GM18867 (cell line): ENCODE measurements at regions not wholly inside any gene's neighbourhood (a gene's known extent, or its start where the extent isn't known, plus 50 kb on each side); places are given as distances from the start of the nearest gene placed in this dataset.
"Not testable (repeated sequence)": the region's sequence is repeated elsewhere in the genome, so short reads cannot be mapped to it uniquely, and the experiment has no call there.

ENCODE experiments used
- ATAC-seq: cut with Tn5 transposase; IDR thresholded peaks from one replicate; pipeline ENCODE4 v1.9.1; 2021; ENCODE audit warnings: mild to moderate bottlenecking, moderate library complexity; ENCODE audit not compliant: unreplicated experiment

GRCh38 chr14:105853907-105854599, 327.7 kb downstream of the TMEM121 start:
- ATAC-seq = no peak

- ATAC-seq = no peak
These were observed 328.3 kb downstream of the TMEM121 start for GRCh38 chr14:105854600-105855245.

- ATAC-seq = no peak
These were observed 329.0 kb downstream of the TMEM121 start for GRCh38 chr14:105855246-105855892.

DNA sequence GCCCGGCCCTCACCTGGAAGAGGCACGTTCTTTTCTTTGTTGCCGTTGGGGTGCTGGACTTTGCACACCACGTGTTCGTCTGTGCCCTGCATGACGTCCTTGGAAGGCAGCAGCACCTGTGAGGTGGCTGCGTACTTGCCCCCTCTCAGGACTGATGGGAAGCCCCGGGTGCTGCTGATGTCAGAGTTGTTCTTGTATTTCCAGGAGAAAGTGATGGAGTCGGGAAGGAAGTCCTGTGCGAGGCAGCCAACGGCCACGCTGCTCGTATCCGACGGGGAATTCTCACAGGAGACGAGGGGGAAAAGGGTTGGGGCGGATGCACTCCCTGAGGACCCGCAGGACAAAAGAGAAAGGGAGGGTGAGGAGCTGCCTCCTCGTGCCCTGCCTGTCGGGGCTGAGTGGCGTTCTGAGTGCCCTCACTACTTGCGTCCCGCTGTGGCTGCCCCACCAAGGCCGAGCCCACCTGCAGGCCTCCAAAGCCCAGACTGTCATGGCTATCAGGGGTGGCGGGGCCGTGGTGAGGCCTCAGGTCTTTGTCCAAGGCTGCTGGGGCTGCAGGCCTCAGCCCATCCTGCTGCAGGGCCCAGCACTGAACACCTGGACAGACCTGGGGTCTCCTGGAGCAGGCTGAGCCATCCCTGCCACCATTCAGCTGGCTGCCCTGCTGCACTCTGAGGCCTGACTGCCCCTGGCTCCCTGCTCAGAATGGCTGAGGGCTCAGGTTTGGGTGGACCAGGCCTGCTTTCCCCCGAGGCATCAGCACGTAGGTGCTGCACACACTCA, 329.7 kb downstream of the TMEM121 start:
- no peak for ATAC-seq

- no peak for ATAC-seq
These were observed 330.4 kb downstream of the TMEM121 start for GRCh38 chr14:105856676-105857219.

DNA sequence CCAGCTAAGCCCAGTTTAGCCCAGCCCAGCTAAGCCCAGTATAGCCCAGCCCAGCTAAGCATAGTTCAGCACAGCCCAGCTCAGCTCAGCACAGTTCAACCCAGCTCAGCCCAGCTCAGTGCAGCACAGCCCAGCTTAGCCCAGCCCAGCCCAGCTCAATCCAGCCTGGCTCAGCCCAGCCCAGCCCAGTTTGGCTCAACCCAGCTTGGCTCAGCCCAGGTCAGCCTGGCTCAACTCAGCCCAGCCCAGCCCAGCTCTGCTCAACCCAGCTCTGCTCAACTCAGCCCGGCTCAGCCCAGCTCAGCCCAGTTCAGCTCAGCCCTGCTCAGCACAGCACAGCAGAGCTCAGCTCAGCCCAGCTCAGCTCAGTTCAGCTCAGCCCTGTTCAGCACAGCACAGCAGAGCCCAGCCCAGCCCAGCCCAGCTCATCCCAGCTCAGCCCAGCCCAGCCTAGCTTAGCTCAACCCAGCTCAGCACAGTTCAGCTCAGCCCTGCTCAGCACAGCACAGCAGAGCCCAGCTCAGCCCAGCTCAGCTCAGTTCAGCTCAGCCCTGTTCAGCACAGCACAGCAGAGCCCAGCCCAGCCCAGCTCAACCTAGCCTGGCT, 330.9 kb downstream of the TMEM121 start:
- no peak for ATAC-seq

- no peak for ATAC-seq
These were observed 331.7 kb downstream of the TMEM121 start for GRCh38 chr14:105857826-105858675.

DNA sequence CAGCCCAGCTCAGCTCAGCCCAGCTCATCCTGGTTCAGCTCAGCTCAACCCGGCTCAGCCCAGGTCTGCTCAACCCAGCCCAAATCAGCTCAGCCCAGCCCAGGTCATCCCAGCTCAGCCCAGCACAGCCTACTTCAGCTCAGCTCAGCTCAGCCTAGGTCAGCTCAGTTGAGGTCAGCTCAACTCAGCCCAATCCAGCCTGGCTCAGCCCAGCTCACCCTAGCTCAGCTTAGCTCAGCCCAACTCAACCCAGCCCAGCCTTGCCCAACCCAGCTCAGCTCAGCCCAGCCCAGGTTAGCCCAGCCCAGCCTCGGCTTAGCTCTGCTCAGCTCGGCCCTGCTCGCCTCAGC, 332.3 kb downstream of the TMEM121 start:
- ATAC-seq = no peak

DNA sequence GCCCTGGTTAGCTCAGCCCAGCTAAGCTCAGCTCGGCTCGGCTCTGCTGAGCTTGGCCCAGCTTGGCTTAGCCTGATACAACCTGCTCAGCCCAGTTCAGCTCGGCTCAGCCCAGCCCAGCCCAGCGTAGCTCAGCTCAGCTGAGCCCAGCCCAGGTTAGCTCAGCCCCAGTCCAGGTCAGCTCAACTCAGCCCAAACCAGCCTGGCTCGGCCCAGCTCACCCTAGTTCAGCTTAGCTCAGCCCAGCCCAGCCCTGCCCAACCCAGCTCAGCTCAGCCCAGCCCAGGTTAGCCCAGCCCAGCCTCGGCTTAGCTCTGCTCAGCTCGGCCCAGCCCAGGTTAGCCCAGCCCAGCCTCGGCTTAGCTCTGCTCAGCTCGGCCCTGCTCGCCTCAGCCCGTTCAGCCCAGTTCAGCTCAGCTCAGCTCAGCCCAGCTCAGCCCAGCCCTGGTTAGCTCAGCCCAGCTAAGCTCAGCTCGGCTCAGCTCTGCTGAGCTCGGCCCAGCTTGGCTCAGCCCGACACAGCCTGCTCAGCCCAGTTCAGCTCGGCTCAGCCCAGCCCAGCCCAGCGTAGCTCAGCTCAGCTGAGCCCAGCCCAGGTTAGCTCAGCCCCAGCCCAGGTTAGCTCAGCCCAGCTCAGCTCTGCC, 332.8 kb downstream of the TMEM121 start:
- not testable (repeated sequence) for ATAC-seq

DNA sequence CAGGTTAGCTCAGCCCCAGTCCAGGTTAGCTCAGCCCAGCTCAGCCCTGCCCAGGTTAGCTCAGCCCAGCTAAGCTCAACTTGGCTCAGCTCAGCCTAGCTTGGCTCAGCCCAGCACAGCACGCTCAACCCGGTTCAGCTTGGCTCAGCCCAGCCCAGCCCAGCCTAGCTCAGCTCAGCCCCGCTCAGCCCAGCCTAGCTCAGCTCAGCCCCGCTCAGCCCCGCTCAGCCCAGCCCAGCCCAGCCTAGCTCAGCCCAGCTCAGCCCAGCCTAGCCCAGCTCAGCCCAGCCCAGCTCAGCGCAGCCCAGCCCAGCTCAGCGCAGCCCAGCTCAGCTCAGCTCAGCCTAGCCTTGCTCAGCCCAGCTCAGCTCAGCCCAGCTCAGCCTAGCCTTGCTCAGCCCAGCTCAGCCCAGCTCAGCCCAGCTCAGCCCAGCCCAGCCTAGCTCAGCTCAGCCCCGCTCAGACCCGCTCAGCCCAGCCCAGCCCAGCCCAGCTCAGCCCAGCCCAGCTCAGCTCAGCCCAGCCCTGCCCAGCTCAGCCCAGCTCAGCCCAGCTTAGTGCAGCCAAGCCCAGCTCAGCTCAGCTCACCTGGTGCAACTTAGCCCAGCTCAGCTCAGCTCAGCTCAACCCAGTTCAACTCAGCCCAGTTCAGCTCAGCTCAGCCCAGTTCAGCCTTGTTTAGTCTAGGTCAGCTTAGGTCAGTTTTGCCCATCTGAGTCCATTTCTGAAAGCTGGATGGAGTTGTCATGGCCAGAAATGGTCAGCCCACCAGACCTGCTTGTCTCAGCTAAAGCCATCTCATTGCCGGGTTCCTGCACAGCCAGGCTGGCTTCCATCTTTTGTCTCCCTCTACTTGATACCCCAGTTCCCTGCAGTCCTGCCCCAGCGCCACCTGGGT, 333.6 kb downstream of the TMEM121 start:
- ATAC-seq = no peak

- ATAC-seq = no peak
These were observed 334.5 kb downstream of the TMEM121 start for GRCh38 chr14:105860615-105861580.

DNA sequence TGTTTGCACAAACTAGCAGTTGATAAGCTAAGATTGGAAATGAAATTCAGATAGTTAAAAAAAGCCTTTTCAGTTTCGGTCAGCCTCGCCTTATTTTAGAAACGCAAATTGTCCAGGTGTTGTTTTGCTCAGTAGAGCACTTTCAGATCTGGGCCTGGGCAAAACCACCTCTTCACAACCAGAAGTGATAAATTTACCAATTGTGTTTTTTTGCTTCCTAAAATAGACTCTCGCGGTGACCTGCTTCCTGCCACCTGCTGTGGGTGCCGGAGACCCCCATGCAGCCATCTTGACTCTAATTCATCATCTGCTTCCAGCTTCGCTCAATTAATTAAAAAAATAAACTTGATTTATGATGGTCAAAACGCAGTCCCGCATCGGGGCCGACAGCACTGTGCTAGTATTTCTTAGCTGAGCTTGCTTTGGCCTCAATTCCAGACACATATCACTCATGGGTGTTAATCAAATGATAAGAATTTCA, 335.6 kb downstream of the TMEM121 start:
- ATAC-seq = no peak

DNA sequence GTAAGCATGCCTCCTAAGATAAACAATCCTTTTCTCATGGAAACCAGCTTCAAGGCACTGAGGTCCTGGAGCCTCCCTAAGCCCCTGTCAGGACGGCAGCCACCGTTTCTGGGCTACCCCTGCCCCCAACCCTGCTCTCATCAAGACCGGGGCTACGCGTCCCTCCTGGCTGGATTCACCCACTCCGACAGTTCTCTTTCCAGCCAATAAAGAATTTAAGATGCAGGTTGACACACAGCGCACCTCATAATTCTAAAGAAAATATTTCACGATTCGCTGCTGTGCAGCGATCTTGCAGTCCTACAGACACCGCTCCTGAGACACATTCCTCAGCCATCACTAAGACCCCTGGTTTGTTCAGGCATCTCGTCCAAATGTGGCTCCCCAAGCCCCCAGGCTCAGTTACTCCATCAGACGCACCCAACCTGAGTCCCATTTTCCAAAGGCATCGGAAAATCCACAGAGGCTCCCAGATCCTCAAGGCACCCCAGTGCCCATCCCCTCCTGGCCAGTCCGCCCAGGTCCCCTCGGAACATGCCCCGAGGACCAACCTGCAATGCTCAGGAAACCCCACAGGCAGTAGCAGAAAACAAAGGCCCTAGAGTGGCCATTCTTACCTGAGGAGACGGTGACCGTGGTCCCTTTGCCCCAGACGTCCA, 336.3 kb downstream of the TMEM121 start:
- no peak for ATAC-seq

- no peak for ATAC-seq
These were observed 337.1 kb downstream of the TMEM121 start for GRCh38 chr14:105863296-105864108.

- ATAC-seq = no peak
These were observed 337.7 kb downstream of the TMEM121 start for GRCh38 chr14:105864116-105864515.
